Fibroblast of gingiva (primary cell): ENCODE measurements at regions not wholly inside any gene's neighbourhood (a gene's known extent, or its start where the extent isn't known, plus 50 kb on each side); places are given as distances from the start of the nearest gene placed in this dataset.

Experiments
- DNase-seq: peaks from one replicate; pipeline ENCODE4 v3.0.0-alpha.2; 2011; ENCODE audit warnings: low read depth

DNA sequence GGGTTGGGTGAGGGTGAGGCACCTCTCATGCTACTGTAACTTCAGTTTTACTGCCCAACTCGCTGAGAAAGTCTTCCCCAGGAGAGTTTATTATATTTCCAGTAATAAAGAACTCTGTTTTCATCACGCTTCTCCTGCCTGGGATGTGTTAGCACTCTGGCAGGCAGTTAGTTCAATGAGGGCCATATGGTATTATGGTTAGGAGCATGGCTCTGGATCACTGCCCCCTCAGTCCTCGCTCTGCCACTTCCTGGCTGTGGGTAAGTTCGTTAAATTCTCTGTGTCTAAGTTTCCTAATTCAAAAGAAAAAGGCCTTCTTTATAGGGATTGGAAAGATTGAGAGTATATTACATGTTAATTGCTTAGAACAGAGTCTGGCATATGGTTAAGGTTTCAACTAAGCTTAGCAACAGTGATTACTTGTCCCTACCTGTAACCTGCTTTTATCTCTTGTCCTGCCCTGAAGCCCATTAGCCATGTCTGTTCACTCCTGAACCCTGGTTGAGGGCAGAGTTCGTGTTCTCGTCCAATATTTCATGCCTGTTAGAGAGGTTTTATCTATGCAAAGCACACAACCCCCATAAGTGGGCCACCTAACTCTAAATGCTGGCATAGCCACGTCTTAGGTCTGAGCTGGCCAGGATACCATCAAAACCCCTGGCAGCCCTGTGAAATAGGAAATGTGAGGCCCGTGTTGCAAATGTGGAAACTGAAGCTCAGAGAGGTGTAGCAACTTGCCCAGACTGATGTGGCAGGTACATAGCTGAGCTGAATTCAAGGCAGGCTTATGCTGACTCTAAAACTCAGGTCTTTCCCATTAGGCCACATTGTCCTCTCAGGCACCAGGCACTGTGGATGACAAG is 342.5 kb upstream of the JARID2 start:
- no peak for DNase-seq

DNA sequence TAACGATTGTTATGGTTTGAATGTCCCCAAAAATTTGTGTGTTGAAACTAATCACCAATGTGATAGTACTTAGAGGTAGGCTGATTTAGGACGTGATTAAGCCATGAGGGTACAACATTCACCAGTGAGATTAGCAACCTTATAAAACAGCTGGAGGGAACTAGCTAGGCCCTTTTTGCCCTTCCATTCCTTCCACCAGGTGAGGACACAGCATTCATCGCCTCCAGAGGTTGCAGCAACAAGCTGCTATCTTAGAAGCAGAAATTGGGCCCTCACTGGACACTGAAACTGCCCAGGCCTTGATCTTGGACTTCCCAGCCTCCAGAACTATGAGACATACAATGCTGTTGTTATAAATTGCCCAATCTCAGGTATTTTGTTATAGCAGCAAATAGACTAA is 340.7 kb upstream of the JARID2 start:
- no peak for DNase-seq

DNA sequence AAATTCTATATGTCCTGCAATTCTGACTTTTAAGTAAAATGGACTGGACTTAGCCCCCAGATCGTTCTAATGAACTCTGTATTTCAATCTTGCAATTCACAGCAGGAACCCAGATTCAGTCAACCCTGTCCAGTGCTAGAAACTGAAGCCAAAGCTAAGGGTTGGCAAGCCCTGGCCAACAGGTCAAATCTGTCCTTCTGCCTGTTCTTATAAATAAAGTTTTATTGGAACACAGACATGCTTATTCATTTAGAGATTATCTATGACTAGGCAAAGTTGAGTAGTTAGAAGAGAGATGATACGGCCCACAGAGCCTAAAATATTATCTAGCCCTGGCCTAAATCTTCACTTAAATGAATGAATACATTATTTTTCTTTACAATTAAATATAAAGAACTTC is 339.2 kb upstream of the JARID2 start:
- DNase-seq: no peak

DNA sequence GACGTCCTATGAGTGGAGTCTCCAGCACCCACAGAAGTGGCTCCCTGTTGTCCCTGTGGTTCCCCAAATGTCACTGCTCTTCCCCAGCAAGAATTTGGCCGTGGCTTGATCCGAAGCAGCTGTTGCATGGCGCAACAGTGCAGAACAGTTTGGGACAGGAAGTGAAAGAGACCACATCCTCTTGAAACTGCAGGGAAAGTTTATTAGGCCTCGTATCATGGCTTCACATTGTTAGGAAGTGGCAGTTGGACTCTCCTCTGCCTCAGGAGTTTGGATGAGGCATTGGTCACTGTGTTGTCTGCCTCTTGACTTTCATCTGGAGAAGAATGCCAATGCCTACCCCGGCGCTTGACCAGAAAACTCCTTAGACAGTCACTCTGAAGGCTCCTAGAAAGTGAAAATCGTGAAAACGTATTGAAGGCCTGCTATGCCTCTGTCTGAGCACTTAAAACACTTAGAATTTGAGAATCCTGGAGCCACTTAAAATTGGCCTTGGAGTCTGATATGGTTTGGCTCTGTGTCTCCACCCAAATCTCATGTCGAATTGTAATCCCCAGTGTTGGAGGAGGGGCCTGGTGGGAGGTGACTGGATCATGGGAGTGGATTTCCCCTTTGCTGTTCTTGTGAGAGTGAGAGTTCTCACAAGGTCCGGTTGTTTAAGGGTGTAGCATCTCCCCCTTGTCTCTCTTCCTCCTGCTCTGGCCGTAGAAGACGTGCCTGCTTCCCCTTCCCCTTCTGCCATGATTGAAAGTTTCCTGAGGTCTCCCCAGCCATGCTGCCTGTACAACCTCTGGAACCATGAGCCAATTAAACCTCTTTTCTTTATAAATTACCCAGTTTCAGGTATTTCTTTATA is 334.9 kb upstream of the JARID2 start:
- DNase-seq: no peak

DNA sequence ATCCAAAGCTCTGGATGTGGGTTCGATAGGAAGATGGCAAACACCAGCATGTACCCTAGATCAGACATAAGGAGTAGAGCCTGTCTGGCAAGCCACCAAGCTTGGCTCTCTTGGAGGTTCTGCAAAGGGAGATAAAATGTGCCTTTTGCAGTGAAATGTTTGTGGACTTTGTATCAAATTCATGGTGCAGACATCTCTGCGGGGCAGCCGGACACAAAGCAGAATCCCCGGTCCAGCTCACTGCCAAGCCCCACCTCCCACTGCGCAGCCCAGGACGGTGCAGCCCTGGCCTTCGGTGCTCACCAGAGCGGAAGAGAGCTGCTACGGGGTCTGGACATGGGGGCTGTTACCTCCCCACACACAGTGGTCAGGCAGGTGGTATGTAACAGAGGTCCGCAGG is 333.6 kb upstream of the JARID2 start:
- DNase-seq: no peak

DNA sequence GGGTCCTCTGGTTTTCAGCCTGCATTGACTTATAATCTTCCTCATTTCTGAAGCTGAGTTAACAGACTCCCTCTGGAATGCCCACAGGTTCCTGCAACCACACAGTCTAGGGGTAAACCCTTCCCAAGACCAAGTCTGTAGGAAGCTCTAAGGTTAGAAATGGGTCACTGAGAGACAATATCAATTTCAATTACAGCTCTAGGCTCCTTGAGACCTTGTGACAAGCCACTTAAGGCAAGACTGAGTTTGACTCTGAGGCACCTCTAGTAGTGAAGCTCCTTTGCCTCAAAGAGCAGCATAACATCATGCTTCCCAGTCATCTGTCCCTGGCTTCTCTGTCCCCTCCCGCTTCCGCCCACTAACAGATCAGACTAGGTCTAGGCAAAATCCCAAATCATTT is 333.2 kb upstream of the JARID2 start:
- no peak for DNase-seq

DNA sequence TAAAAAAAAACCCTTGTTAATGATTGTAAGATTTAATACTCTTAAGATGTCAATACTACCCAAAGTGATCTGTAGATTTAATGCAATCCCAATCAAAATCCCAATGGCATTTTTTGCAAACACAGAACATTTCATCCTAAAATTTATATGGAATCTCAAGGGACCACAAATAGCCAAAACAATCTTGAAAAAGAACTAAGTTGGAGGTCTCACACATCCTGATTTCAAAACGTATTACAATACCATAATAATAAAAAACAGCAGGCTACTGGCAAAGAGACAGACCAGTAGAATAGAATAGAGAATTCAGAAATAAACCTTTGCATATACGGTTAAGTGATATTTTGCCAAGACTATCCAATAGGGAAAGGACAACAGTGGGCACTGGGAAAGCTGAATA is 331.9 kb upstream of the JARID2 start:
- DNase-seq: peak; percentile 42

DNA sequence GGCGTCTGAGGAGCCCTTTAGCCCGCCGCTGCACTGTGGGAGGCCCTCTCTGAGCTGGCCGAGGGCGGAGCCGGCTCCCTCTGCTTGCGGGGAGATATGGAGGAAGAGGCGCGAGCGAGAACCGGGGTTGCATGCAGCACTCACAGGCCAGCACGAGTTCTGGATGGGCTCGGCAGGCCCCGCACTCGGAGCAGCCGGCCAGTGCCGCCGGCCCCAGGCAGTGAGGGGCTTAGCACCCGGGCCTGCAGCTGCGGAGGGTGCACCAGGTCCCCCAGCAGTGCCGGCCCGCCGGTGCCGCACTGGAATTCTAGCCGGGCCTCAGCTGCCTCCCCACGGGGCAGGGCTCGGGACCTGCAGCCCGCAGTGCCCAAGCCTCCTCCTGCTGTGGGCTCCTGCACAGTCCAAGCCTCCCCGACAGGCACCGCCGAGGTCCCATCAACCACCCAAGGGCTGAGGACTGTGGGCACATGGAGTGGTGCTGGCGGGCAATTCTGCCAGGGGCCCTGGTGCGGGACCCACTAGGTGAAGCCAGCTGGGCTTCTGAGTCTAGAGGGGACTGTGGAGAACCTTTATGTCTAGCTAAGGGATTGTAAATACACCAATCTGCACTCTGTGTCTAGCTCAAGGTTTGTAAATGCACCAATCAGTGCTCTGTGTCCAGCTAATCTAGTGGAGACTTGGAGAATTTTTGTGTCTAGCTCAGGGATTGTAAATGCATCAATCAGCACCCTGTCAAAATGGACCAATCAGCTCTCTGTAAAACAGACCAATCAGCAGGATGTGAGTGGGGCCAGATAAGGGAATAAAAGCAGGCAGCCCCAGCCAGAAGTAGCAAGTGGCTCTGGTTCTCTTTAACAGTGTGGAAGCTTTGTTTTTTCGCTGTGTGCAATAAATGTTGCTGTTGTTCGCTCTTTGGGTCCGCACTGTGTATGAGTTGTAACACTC is 329.7 kb upstream of the JARID2 start:
- no peak for DNase-seq

DNA sequence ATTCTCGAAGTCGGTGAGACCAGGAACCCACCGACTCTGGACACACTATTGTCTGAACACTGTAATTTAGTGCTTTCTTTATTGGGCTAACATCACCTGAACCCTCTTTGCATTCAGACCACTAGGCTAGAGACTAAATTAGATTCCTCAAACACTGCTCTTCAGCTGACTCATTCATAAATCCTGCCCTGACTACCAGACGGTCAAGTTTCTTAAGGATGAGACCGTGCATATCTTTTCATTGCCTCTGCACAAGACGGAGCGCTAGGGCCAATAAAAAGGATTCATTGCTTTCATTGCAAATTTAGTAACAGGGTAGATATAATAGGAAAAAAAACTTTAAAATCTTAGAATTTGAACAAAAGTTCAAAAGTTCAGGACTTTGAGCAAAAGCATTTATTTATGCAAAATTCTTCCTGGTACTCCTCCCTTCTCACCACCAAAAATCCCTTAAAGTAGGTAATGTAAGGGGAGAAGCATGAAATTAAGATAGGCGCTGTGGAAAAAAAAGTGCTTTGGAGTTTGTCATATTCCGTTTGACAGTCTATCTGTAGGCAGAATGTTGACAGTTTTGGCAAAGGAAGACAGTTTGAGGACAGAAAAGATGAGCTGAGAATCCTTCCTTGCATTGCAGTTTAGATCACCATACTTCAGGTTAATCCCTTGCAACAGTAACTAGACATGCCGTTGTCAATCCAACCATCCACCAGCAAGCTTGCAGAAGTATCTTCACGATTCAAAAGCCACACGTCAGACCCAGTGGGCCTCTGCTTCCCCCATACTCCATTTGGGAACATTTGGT is 328.6 kb upstream of the JARID2 start:
- DNase-seq: no peak

DNA sequence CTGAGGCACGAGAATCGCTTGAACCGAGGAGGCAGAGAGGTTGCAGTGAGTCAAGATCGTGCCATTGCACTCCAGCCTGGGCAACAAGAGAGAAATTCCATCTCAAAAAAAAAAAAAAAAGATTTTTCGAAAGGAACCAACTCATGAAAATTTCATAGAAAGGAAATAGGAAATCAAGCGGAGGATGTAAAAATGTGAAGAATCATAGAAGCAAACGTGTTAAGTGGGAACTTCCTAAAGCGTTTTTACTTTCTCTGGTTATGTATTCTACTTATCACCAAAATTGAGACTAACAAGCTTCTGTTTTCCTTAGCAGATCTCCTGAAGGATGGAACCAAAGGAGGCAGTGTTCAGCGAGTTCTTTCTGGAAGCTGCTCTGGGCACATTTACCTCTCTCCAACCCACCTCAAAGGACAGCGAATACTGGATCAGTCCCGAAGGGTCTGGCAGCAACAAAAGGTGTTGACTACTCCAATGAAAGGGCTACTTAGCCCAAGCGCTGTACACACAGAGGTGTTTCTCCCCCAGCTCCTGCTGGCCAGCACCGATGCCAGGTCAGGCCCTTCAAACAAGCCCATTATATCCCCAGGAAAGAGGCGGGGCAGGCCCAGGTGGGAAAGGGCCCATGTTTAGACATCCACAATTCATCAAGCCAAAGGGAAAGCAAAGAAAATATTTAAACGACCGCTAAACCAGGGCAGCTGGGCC is 327.5 kb upstream of the JARID2 start:
- no peak for DNase-seq

DNA sequence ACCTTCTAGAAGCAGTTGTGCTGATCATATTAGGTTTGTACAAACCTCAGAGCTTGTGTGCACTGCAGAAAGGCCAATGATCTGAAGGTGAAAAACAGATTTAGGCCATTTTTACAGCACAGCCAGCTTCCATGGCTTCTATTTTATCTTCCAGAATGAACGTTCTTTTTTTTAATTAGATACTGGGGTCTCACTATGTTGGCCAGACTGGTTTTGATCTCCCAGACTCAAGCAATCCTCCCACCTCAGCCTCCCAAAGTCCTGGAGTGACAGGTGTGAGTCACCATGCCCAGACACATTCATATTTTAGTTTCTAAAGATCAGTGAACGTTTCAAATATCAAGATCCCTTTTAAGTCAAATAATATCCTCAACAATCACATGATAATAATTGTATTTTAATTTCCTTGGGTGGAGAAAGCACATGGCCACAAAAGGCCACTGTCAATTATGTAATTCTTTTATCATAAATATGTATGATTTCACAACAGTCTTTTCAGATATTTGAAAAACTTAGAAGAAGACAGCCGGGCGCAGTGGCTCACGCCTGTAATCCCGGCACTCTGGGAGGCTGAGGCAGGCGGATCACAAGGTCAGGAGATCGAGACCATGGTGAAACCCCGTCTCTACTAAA is 326.7 kb upstream of the JARID2 start:
- no peak for DNase-seq

DNA sequence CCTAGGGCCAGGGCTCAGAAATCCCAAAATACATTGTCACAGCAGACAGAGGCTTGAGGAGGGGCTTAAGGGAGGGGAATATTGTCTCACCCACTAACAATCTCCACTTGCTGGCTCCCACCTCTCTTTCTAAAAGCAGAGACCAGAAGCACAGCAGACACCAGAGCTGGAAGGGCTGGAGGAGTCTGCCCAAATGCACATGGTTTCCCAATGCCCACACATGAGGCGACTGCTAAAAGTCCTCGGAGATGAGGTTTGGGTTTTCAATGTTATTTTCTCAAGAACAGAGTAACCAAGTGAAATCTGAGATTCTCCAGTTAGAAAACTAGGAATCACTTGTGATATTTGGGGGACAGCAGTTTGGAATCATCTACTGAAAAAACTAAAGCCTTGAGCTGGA is 325.6 kb upstream of the JARID2 start:
- DNase-seq: no peak

DNA sequence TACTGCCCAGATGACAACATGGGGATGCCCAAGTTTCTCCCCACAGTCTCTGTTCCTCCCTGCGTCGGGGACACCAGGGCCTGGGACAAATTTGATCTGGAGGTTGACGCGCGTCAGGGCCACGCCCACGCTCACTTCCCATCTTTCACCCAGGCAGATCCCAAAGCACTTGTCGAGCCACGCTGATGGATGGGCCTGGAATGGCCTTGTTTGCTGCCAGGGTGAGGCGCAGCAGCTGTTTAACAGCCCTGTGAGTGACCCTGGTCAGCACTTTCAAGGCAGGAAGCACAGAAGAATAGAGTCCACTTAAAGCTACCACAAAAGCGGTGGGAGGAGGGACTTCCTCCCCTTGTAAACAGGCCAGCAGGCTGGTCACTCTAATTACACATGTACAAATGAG is 324.7 kb upstream of the JARID2 start:
- no peak for DNase-seq

DNA sequence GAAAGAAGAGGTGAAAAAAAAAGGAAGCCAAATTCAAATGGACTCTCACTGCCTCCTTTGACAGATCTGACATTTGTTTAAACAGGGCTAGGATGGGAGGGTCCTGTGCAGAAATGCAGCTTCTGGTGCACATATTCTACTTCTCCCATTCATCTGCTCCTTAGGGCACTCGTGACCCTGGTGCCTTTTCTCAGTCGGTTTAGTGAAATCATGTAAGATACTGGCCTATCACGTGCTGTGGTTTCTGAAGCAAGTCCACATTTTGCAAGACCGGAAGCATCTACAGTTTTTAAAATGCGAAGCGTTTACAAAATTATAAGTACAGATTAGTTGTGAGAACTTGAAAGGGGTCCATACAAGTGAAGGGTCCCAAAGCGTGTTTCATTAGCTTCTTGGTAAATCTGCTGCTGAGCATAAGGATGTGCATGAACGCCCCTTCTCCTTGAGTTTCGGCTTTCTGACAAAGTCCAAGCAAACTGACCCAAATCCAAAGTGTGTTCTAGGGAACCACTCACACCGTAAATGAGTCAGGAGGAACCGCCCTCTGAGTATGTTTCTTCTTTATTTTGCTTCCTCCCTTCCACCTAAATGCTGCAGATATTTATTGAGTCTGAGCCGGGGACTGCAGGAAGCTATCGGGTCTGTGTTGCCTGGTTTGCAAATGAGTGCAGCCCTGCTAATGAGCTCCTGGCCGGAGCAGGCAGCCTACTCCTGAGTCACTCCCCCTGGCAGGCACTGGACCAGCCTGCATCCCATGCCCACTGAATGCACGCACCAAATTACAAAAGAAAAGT is 323.8 kb upstream of the JARID2 start:
- DNase-seq: peak; percentile 72

DNA sequence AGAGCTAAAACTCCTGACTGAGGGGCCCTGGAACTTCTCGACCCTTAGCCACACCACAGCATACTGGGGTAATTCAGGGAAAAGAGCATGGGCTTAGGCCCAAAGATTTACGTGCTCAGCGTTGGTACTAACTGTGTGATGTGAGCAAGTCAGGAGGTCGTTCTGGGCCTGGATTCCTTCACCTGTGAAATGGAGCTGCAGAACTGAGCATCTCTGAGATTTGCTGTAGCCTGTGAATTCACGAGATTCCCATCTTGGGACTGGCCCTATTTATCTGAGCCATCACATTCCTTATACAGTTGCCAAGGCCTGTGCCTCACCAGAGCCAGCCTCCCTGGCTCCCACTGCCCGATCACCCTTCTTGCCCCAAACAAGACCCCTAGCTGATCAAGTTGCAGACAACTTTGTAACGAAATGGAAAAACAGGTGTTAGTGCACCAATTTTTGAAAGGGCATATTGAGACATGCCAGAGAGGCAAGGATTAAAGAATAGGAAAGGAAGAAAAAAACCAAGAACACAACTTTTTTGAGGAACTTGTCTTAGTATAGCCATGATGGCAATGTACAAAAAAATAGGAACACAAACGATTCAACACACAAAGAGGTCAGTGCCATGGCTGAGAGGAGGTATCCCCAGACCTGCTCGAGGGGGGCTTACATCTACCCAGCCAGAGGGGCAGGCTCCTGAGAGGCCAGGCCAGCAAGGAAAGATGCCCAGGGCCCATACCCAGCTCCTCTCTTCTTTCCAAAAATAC is 323.0 kb upstream of the JARID2 start:
- no peak for DNase-seq

DNA sequence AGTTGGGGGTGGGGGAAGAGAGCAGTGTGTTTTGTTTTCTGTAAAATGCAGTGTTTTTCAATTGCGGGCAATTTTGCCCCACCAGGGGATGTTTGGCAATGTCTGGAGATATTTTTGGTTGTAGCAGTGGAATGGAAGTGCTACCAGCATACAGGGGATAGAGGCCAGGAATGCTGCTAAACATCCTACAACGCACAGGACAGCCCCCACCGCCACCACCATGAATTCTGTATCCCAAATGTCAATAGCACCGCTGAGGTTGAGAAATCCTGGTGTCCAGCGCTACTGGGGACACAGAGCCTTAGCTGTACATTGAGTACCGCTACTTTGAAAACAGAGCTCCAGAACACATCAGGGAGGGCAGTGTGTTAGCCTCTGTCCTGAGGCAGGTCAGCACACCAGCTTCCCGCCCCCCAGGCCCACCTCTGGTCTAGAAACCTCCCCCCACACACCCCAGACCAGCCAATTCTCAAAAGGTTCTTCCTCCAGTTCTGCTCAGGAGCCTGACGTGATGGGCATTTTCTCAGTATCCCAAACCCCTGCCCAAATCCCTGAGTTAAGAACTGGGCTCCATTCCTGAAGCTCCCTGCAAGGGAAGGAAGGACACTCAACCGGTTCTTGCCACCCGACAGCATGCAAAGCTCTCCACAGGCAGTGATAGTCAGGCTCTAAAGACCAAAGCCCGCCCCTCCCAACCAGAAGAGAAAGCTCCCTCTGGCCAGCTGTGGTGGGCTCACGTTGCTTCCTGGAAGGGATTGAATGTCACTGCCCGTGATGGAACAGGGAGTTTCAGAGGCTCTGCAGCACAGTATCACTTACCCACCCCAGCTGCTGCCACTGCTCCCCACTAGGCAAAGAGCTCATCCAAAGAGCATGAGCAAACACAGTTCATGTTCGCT is 321.5 kb upstream of the JARID2 start:
- peak; percentile 42 for DNase-seq

DNA sequence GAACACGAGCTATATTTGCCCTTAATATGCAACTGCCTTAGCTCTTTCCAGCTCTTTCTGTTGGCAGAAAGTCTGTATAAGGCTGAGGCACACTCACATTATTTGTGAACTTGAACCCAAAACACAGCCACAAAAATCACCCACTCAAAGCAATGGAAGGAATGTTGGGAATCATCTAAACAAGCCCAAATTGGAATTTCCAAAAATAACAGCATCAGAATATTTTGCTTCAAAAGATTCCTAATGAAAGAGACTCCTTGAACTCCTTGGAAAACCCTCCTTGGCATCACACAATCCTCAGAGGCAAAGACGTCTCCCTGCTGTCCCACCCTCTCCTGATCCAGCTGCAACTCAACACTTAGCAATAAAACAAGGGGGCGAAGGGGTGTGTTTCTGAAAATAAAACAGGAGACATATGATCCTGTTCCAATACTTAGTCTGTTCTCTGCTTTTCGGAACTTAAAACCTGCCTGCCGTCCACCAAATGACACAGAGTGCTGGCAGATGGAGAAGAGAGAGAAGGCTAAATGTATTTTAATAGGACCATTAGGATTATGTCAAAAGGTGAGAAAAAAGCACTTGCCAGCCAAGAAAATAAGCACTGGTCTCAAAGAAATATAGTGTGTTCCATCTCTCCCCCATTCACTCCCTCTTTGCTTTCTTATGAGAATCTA is 320.7 kb upstream of the JARID2 start:
- DNase-seq: no peak
